ENCODE measurements at regions not wholly inside any gene's neighbourhood (a gene's known extent, or its start where the extent isn't known, plus 50 kb on each side); places are given as distances from the start of the nearest gene placed in this dataset.

DNA sequence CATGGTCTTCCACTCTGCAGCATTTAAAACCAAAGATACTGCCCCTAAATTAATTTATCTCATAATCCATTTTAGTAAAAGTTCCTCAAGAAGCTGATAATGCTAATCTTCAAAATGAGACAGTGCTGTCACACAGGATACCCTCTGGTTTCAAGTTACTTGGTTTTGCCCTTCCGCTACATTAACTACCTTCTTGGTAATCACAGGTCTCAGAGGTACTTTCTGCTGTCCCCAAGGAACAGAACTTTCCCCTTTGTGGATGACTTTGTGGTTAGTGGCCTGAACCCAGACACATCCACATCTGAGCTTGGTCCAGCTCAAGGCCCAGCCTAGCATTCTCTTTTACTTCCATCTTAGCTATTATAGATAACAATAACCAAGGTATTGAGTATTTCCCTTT is 88.8 kb upstream of the TMEM26 start:
- Histone ChIP-seq H4K20me1 (ENCODE audit: insufficient read depth, low read length) (no peaks in the 10 kb centered on the region), H3K9me3 (ENCODE audit: low read length) (no peaks in the 10 kb centered on the region), H3K4me3 (ENCODE audit: low read depth, low read length, poor library complexity, severe bottlenecking) (no peak overlapping the region), H2AFZ (ENCODE audit: low read length) (no peak overlapping the region), H3F3A (ENCODE audit: insufficient read depth, low read length) (no peaks in the 10 kb centered on the region), H3K4me2 (ENCODE audit: low read length) (no peak overlapping the region), H3K36me3 (ENCODE audit: insufficient read depth, low read length) (no peaks in the 10 kb centered on the region), H3K9ac (ENCODE audit: low read length) (no peak overlapping the region), H3K79me2 (ENCODE audit: insufficient read depth, low read length) (no peaks in the 10 kb centered on the region), H3K4me1 (ENCODE audit: insufficient read depth, low read length, severe bottlenecking) (no peaks in the 10 kb centered on the region), H3K27me3 (ENCODE audit: insufficient read depth, low read length) (no peaks in the 10 kb centered on the region), H3K27ac (ENCODE audit: low read depth, low read length, poor library complexity, severe bottlenecking) (no peak overlapping the region), H3K9me2 (ENCODE audit: low read depth, low read length) (no peaks in the 10 kb centered on the region)
- TF ChIP-seq, protein P1, sequence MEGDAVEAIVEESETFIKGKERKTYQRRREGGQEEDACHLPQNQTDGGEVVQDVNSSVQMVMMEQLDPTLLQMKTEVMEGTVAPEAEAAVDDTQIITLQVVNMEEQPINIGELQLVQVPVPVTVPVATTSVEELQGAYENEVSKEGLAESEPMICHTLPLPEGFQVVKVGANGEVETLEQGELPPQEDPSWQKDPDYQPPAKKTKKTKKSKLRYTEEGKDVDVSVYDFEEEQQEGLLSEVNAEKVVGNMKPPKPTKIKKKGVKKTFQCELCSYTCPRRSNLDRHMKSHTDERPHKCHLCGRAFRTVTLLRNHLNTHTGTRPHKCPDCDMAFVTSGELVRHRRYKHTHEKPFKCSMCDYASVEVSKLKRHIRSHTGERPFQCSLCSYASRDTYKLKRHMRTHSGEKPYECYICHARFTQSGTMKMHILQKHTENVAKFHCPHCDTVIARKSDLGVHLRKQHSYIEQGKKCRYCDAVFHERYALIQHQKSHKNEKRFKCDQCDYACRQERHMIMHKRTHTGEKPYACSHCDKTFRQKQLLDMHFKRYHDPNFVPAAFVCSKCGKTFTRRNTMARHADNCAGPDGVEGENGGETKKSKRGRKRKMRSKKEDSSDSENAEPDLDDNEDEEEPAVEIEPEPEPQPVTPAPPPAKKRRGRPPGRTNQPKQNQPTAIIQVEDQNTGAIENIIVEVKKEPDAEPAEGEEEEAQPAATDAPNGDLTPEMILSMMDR (IDR thresholded peaks at IDR 0.05; ENCODE audit: low read length): no peak
- no peak for TF ChIP-seq EZH2 (IDR thresholded peaks at IDR 0.05; ENCODE audit: borderline replicate concordance, low read length)

DNA sequence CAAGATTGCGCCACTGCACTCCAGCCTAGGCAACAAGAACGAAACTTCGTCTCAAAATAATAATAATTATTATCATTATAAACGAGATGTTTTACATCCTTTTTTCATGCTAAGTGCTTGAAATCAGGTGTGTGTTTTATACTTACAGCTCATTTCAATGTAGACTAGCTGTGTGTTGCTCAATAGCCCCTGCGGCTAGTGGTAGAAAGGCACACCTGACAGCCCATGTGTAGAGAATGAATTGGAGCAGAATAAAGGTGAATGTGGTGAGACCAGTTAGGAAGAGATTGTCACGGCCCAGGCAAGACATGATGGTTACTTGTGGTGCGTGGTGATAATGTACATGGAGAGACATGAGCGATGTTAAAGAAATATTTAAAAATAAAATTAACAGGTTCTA is 86.7 kb upstream of the TMEM26 start:
- no peak overlapping the region for H2AFZ ChIP-seq (ENCODE audit: low read length)
- no peaks in the 10 kb centered on the region for H3K9me2 ChIP-seq (ENCODE audit: low read depth, low read length)
- H3K4me2 ChIP-seq (ENCODE audit: low read length): no peak overlapping the region
- no peaks in the 10 kb centered on the region for H3K9me3 ChIP-seq (ENCODE audit: low read length)
- no peaks in the 10 kb centered on the region for H3K36me3 ChIP-seq (ENCODE audit: insufficient read depth, low read length)
- H3K27me3 ChIP-seq (ENCODE audit: insufficient read depth, low read length): no peaks in the 10 kb centered on the region
- no peaks in the 10 kb centered on the region for H4K20me1 ChIP-seq (ENCODE audit: insufficient read depth, low read length)
- H3K79me2 ChIP-seq (ENCODE audit: insufficient read depth, low read length): no peaks in the 10 kb centered on the region
- no peaks in the 10 kb centered on the region for H3K4me1 ChIP-seq (ENCODE audit: insufficient read depth, low read length, severe bottlenecking)
- TF ChIP-seq, protein P1 (IDR thresholded peaks at IDR 0.05; ENCODE audit: low read length): no peak
- TF ChIP-seq EZH2 (IDR thresholded peaks at IDR 0.05; ENCODE audit: borderline replicate concordance, low read length): no peak
- no peak overlapping the region for H3K27ac ChIP-seq (ENCODE audit: low read depth, low read length, poor library complexity, severe bottlenecking)
- H3K4me3 ChIP-seq (ENCODE audit: low read depth, low read length, poor library complexity, severe bottlenecking): no peak overlapping the region
- no peaks in the 10 kb centered on the region for H3F3A ChIP-seq (ENCODE audit: insufficient read depth, low read length)
- no peak overlapping the region for H3K9ac ChIP-seq (ENCODE audit: low read length)

DNA sequence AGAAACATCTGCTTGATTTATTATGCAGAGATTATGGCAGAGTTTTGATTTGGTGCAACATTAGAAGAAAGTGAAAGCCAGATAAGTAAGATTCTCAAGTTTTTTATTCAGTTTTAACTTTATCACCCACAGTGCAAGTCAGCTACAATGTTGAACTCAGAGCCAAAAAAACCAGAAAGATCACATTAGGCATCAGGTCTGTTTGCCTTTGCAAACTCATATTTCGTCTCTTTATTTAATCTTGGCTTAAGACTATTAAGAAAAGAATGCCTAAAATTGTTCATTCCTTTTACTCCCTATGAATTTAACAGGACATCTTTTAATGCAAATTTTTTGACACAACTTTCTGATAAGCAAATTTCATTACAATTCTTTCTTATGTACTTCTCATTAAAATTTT is 76.0 kb upstream of the TMEM26 start:
- no peaks in the 10 kb centered on the region for H3K9me3 ChIP-seq (ENCODE audit: low read length)
- H3K9ac ChIP-seq (ENCODE audit: low read length): no peak overlapping the region
- H3K27ac ChIP-seq (ENCODE audit: low read depth, low read length, poor library complexity, severe bottlenecking): no peak overlapping the region
- no peaks in the 10 kb centered on the region for H3F3A ChIP-seq (ENCODE audit: insufficient read depth, low read length)
- H3K4me2 ChIP-seq (ENCODE audit: low read length): no peak overlapping the region
- H3K9me2 ChIP-seq (ENCODE audit: low read depth, low read length): no peaks in the 10 kb centered on the region
- no peak overlapping the region for H3K4me3 ChIP-seq (ENCODE audit: low read depth, low read length, poor library complexity, severe bottlenecking)
- H3K27me3 ChIP-seq (ENCODE audit: insufficient read depth, low read length): no peaks in the 10 kb centered on the region
- no peak overlapping the region for H2AFZ ChIP-seq (ENCODE audit: low read length)
- no peaks in the 10 kb centered on the region for H3K79me2 ChIP-seq (ENCODE audit: insufficient read depth, low read length)
- H3K36me3 ChIP-seq (ENCODE audit: insufficient read depth, low read length): no peaks in the 10 kb centered on the region
- H4K20me1 ChIP-seq (ENCODE audit: insufficient read depth, low read length): no peaks in the 10 kb centered on the region
- TF ChIP-seq EZH2 (IDR thresholded peaks at IDR 0.05; ENCODE audit: borderline replicate concordance, low read length): no peak
- TF ChIP-seq, protein P1 (IDR thresholded peaks at IDR 0.05; ENCODE audit: low read length): no peak
- H3K4me1 ChIP-seq (ENCODE audit: insufficient read depth, low read length, severe bottlenecking): no peaks in the 10 kb centered on the region

All from OCI-LY1 (cell line).